ENCODE measurements at regions not wholly inside any gene's neighbourhood (a gene's known extent, or its start where the extent isn't known, plus 50 kb on each side); places are given as distances from the start of the nearest gene placed in this dataset.

DNA sequence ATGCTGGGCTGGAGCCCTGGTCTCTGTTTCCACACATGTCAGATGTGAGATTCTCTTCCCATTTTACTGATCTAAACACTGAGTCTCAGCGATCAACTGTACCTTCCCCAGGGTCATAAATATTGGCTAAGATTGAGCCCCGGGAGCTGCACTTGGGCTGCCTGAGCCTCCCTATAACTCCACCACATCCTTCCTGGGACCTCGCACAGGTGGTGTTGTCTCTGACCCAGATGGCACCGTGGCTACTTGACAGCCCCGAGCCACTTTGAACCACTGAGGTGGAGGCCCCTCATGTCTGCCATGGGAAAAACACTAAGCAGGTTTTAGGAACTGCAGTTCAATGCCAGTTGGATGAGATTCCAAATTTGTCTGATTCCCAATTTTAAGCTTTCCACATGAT lies 586.5 kb downstream of the IRX1 start:
- FAIRE-seq (no peak), DNase-seq (ENCODE audit: low spot score) (no peak)

DNA sequence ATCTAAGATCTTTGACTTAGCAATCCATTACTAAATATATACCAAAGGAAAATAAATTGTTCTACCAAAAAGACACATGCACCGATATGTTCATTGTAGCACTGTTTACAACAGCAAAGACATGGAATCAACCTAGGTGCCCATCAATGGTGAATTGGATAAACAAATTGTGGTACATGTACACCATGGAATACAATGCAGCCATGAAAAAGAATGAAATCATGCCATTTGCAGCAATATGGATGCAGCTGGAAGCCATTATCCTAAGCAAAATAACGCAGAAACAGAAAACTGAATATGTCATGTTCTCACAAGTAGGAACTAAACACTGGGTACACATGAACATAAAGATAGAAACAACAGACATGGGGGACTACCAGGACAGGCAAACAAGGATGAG lies 589.5 kb downstream of the IRX1 start:
- FAIRE-seq, result no peak
- DNase-seq (ENCODE audit: low spot score), result no peak

DNA sequence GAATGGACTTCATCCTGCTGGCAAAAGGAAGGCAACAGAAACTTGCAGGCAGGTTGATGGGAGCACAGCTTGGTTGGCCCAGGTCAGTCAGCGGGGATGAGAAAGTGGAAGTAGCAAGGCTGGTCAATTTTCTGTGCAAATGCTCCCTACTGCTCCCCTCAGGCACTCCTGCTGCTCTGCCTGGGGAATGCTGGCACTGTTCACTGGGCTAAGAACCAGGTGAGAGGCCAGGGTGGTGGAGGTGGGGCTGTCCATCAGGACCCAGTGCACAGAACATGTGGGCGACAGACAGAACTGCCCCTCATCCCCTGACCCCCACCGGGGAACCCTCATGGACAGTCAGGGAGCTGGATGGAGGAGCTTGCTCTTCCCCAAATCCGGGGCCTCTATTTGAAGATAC lies 593.1 kb downstream of the IRX1 start:
- no peak for DNase-seq (ENCODE audit: low spot score)
- FAIRE-seq, result no peak

DNA sequence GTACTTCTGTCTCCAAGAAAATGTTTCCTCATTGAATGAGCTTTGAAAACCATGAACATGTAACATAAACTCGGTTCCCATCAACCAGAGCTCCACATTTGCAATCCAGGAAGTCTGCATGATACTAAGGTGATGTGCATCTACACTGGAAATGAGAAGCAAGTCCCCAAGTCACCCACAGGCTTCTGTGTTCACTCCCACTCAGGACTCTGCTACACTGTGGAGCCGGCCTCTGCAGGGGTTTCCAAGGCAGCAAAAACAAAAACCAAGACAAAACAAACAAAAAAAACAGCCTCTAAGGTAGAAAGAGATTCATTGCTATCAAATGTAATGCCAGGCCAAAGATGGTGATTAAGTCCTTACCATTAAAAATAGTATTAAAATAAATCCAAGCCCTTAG lies 593.7 kb downstream of the IRX1 start:
- no peak for FAIRE-seq
- no peak for DNase-seq (ENCODE audit: low spot score)

DNA sequence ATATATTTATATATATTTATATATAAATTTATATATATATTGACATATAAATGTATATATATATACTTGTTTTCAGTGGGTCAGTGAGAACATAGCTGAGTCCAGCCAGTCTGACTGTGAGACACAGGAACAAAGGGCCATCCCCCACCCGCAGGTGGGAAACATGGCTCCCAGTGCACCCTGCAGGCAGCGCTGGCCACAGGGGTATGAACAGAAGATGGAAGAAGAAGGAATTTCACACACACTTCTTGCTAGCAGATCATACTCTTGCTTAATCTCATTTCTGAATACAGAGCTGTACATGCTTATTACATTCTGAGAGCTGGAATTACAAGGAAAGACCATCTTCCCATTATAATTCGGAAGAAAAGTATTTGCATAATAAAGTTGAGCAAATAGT lies 595.4 kb downstream of the IRX1 start:
- FAIRE-seq (no peak), DNase-seq (ENCODE audit: low spot score) (no peak)

DNA sequence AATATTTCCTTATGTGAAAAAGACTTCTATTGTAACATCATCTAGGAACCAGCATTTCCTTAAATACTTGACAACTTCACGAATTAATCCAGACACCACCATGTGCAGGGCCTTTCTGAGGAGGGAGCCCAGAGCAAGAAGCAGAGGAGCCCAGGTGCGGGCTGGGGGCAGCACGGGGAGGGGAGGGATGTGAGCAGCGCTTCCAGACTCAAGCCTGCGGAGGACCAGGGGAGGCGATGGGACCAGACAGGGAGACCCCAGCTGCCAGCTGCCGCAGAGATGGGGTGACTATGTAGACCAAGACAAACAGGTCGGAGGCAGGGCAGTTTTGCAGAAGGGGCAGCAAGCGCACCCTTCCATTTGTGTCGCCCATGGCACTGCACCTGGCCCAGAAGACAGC lies 596.1 kb downstream of the IRX1 start:
- DNase-seq (ENCODE audit: low spot score) (no peak), FAIRE-seq (no peak)

DNA sequence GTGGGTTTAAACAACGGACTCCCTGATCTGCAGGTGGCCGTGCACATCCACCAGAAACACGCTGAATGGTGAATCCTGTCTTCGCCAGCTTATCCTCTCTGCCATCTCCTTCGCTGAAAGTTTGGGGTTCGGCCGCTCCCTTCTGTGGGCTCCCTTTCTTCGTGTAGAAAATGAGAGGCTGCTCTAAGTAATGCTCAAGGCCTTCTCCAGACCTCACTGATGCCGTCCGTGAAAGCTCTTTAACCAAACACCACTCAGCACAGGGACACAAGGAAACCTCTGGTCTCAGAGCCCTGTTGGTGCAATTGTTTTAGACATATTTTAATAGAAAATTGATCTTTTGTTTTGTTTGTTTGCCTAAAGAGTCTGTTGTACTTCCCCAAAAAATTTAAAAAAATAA lies 596.5 kb downstream of the IRX1 start:
- no peak for DNase-seq (ENCODE audit: low spot score)
- no peak for FAIRE-seq

DNA sequence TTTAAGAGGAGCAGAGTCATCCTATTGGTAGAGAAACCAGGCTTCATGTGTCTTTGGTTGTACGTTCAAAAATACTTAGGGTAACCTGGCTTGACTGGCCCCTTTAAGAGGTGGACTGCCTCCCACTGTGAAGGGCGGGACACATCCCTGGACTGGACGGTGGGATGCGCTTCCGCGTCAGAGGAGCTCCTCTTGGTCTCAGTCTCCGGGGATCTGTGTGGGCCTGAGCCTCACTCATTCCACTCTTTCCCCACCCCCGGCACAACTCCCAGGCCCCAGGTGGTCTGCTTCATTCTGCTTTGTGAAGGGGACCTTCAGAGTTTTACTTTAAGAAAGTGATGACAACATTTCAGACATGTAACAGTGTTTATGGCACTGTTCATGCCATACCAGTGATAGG lies 601.1 kb downstream of the IRX1 start:
- no peak for FAIRE-seq

DNA sequence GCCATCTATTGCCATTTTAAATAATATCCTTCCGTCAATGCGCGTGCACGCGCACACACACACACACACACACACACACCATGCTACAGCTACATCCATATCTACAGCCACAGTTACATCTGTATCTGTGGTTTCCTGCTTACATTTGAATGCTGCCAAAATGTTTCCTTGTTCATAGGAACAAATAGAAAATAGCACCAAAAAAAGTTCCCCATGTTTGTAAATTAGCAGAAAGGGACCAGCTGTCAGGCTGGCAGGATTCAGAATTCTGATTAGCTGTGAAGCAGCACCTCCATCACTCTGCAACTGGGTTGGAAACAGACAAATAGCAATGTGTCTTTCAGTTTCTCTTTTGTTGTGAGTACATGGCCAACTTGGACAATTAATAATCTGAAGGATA lies 601.5 kb downstream of the IRX1 start:
- FAIRE-seq, result no peak
- no peak for DNase-seq (ENCODE audit: low spot score)

More for the DNA sequence above, 601.1 kb downstream of the IRX1 start:
- DNase-seq (ENCODE audit: low spot score), result no peak

DNA sequence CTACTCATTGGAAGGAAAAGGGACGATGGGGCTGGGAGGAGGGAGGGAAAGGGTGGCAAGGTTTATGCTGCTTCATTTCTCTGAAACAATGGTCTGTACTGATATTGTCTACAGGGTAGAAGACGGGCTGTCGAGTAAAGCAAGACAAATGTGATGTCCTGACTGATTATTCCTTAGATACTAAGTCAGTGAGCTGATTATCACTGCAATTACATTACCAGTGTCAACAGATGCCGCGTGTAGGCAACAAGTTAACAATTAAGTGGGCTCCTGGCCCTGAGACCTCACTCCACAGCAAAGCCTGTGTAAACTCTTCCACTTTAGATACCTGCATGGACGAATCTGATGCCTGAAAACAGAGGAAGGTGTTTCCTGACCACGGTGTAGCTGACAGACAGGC lies 602.8 kb downstream of the IRX1 start:
- DNase-seq (ENCODE audit: low spot score) (no peak), FAIRE-seq (no peak)

DNA sequence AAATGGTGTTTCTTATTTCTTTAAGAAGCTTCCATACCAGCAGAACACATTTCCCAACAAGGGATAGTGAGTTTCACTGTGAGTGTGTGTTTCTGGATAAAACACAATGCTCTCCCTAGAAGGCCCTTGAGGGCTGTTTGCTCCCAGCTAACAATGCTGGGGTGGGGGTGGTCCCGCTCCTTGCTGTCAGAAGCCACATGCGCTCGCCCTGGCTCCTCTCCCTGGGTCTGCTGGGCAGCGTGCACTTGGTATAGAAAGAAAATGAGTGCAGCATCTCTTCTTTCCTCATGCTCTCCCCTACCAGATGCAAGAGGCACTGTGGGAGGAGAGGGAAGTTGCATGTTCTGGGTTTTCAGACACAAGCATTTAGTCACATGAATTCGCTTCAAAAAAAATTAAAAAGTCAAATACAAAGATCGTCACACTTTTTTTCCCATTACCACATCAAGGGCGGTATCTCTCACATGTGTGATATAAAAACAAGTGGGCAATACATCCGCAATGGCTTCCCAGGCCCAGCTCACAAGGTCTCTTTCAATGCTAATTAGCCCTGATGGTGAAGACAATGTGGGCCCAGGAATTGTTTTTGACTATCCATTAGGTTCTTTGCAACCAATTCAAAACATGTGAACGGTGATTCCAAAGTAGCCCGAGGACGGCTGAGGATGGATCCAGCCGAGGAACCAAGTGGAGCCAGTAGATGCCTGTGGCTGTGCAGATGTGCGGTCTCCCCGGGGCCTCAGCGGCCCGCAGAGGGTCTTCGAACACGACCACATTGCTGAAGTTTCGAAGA lies 603.6 kb downstream of the IRX1 start:
- DNase-seq (ENCODE audit: low spot score), result no peak

DNA sequence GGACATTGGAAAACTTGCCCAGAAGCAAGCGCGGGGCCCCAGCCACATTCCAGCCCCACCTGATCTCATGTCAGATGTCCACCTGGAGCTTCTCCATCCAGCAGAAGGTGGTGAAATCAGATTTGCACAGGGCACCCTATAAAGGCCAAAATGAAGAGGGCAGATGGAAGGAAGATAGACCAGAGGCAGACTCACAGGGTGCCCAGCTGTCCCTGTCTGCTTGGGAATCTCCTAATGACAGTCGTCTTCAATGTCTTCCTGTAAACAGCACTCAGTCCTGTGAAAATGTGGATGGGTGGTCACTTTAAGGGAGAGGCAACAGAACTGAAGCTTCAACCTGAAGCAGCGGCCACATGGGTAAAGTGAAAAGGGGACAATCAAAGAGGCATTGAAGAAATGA lies 607.5 kb downstream of the IRX1 start:
- DNase-seq (ENCODE audit: low spot score) (no peak), FAIRE-seq (no peak)

More for the DNA sequence above, 603.6 kb downstream of the IRX1 start:
- FAIRE-seq, result no peak

DNA sequence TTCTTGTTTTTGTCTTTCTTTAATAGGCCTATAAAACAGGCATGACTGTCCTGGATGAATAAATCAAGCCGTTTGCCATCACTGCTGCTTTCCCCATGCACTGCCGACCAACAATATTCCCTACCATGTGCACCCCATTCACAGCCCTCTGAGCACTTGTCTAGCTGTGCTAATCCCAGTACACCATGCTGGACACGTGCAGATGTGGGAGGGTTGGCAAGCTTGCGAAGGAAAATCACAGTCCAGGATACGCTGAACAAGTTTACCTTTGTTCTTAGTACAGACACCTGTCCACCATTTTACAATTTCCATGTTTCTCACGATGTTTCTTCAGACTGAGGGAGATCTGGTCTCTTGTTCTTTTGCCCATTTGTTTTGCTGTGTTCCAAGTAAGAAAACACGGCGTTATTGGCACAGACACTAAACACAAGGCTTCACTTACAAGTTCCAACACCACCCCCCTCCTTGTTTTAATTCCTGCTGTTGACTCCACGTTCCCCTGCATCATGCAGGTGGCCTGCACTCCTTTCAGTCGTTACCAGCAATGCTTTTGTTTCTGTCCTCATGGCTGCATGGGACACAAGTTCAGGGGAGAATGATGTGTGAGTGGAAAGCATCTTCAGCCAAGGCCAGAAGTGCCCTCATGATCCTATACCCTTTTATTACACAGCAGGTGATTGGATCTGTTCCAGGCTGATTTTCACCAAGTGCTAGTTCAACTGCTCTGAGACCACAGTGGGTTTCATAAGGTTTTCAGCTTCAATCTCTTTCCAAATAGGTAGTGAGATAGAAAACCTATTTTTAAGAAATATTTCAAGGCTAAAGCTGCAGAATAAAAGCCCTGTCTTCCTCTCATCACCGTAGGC lies 608.9 kb downstream of the IRX1 start:
- no peak for FAIRE-seq
- no peak for DNase-seq (ENCODE audit: low spot score)

DNA sequence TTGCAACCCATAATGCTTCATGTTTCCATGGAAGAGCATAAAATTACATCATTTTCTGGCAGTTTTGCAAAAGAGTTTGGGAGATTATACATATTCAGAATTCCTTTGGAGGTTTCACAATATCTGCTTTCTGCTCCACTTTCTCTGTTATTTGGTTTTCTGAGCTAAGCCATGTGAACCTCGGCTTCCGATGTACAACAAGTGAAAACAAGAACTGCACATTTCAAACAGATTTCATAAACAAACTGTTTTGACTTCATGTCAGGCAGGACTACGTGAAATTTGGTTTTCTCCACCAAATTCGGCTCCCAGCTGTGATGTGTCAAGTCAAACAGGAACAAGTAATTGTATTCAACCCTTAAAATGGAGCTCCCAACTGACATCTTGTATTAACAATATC lies 609.8 kb downstream of the IRX1 start:
- FAIRE-seq (no peak), DNase-seq (ENCODE audit: low spot score) (no peak)

DNA sequence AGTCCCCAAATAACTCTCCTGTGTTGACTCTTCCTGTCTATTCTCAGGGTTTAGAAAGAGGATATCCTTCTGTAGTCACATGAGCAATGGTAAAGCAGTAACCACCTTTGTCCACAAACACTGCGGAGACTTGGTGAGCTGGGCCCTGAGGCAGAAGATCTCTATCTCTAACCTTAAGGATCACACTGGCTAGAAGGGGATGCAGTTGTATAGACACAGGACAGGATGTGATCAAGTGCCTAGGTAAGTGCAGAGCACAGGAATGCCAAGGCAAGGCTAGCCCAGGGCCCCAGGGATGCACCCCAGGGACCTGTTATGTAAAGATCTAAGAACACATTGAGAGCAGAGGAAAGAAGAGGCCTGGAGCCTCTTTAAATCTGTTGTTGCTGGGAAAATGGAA lies 610.5 kb downstream of the IRX1 start:
- FAIRE-seq (no peak), DNase-seq (ENCODE audit: low spot score) (no peak)

DNA sequence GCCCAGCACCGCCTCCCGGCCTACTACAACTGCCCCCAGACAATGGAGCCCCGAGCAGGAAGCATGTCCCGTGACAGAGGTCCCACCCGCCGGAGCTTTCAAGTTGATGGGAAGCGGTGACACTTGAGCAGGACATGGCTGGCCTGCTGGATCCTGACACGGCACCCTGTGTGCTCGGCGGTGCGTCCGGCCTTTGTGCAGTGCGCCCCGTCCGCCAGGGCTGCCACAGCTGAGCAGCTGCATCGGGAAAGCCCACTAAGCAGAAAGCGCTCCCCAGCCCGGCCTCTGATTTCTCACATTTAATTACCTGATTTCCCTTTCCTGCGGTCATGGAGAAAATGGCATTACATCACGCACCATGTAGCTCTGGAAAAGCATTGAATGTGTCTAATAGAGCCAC lies 611.9 kb downstream of the IRX1 start:
- DNase-seq (ENCODE audit: low spot score) (no peak), FAIRE-seq (no peak)

DNA sequence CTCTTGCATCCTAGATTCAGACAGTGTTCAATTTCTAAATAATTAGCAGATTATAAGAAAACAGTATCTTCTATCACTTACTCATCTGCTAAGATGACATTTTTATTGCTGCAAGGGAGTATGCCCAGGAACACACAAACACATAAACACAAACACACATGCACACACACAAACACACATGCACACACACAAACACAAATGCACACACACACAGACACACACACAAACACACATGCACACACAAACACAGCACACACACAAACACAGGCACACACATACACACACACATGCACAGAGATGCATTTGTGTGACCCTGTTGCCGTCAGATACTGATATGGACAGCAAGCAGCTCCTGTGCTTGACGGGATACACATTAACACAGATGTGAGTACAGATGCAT lies 612.9 kb downstream of the IRX1 start:
- DNase-seq (ENCODE audit: low spot score), result no peak

DNA sequence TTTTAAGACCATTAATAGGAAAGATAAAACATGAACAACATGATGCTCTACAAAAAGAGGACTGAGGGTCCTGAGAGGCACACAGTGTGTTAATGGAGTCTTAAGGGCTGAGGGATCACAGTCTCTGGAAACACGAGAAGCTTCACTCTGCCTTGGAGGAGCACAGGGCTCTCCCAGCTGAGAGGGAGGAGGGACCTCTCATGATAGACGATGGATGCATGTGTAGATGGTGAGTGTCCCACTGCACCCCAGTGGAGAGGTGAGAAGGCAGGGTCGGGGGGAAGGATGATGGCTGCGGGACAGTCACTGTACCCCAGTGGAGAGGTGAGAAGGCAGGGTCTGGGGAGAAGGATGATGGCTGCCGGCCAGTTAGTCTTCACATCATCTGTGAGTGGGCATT lies 613.4 kb downstream of the IRX1 start:
- no peak for DNase-seq (ENCODE audit: low spot score)
- no peak for FAIRE-seq

More for the DNA sequence above, 612.9 kb downstream of the IRX1 start:
- no peak for FAIRE-seq

DNA sequence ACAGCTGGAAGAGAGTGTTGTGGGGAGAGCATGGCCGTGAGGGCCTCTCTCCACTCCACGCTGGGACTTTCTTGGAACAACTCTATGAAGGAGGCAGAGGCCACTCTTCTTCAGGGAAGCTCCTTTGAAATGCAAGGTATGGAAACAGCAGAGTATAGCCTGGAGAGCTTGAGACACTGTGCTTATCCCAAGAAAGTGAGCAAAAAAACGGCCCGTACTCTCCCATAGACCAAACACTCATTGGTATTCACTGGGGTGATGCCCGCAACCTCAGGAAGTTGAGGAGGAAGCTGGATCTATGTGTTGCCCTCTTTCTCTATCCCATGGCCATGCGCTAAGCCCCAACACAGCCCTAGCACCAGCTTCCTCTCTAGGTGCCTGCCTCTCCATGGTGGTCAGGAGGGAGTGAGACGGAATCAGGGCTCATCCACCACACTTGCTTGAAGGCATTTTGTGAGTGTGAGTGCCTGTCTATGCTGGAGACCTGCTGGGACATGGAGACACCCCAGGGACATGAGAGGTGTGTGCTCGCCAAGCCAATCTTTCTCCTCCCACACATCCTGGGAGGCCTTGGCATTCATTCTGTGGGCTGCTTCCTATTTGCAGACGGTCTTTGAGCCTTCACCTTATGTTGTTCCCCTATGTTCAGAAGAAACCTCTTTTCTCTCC lies 616.6 kb downstream of the IRX1 start:
- FAIRE-seq (no peak), DNase-seq (ENCODE audit: low spot score) (no peak)

DNA sequence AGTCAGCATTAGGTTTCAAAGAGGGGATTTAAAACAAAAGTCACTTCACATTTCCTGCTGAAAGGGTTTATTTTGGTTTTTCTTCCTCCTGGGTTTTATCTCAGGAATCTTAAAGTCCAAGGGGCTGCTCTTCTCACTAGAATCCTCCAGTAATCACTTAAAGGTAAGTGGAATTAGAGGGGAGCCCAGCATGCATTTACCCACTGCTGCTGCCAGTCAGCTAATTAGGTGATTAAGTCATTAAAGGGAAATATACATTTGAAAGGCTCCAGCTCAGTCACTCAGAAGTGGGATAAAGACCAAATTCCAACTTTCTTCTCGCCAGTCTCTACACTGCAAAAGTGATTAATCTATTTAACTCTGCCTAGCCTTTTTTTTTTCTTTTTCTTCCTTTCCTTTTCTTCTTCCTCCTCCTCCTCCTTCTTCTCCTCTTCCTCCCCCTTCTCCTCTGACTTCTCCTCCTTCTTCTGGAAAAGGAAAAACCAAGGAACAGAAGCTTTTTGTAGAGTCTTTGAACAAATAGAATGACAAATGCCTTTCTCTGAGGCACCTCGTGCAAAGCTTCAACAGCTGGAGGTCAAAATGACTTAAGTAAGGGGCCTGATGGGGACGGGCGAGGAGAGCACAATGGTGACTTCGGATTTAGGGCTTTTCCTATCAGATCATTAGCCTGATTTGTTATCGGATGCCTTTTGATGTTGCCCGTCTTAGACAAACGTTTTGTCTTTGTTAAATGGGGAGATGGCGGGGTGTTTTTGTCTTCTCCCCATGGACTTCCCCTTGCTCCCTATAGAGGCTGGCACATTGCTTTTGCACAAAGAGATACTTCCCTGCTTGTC lies 617.6 kb downstream of the IRX1 start:
- no peak for FAIRE-seq

DNA sequence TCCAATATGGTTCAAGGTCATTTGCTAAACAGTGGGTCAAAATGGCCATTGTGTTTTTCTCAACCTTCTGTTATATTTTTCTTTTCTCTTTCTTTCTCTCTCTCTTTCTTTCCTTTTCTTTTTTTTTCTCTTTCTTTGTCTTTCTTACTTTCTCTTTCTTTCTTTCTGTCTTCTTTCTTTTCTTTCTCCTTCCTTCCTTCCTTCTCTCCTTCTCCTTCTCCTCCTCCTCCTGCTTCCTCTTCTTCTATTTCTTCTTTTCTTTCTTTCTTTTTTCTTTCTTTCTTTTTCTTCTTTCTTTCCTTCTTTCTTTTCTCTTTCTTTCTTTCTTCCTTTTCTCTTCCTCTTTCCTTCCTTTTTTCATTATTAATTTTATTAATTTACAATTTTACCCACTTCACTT lies 619.5 kb downstream of the IRX1 start:
- no peak for DNase-seq (ENCODE audit: low spot score)
- no peak for FAIRE-seq

More for the DNA sequence above, 617.6 kb downstream of the IRX1 start:
- DNase-seq (ENCODE audit: low spot score), result no peak
